Inflammatory macrophage treated with lipopolysaccharide for 4 hours (primary cell): ENCODE measurements at regions not wholly inside any gene's neighbourhood (a gene's known extent, or its start where the extent isn't known, plus 50 kb on each side); places are given as distances from the start of the nearest gene placed in this dataset.

ENCODE experiments used
- DNase-seq: peaks from one replicate; pipeline ENCODE4 v3.0.0-alpha.2; 2020

DNA sequence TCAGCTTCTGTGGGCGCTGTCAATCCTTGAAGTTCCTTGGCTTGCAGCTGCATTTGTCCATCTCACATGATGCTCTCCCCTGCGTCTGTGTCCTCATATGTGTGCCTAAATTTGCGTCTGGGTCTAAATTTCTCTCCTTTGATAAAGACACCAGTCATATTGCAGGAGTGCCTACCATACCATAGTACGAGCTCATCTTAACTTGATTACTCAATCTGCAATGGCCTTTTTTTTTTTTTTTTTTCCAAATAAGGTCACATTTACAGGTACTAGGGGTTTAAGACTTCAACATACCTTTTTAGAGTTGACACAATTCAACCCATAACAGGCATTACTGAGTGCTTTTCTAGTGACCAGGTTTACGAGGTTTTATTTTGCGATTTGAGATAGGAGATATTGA lies 233.3 kb upstream of the TBX3 start:
- no peak for DNase-seq

DNA sequence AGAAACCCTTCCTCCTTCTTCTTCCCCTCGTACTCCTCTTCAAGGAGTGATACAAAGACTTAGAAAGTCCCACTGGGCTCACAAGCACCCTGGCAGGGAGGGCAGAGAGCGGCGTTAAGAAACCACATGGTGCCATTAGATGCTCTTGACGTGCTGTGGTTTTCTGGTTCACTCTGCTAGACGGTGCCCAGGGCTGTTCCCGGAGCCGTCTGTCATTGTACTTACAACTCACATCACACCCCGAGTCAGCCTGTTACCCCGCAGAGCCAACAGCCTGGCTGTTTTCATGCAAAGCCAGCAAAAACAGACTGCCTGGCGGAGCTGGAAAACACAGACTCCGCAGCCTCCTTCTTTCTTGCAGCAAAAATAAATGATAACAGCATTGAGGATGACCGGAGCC lies 232.6 kb upstream of the TBX3 start:
- DNase-seq: no peak

DNA sequence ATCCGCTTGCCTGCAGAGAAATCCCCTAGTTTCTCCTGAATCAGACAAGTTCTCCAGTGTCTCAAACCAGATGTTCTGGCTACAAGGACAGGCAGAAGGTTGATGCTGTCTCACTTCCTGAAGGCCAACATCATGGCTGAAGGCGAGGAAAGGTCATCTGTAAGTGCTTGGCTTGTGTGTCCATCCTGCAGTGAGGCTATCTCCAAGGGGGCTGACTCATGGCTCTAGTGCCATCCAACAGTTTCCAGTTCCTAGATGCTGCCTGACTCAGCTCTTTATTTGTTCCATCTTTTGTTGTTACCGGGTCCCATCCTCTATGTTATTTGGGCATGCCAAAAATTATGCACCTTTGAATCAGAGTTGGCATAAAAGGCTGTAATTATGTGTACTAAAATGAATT lies 232.1 kb upstream of the TBX3 start:
- DNase-seq: no peak

DNA sequence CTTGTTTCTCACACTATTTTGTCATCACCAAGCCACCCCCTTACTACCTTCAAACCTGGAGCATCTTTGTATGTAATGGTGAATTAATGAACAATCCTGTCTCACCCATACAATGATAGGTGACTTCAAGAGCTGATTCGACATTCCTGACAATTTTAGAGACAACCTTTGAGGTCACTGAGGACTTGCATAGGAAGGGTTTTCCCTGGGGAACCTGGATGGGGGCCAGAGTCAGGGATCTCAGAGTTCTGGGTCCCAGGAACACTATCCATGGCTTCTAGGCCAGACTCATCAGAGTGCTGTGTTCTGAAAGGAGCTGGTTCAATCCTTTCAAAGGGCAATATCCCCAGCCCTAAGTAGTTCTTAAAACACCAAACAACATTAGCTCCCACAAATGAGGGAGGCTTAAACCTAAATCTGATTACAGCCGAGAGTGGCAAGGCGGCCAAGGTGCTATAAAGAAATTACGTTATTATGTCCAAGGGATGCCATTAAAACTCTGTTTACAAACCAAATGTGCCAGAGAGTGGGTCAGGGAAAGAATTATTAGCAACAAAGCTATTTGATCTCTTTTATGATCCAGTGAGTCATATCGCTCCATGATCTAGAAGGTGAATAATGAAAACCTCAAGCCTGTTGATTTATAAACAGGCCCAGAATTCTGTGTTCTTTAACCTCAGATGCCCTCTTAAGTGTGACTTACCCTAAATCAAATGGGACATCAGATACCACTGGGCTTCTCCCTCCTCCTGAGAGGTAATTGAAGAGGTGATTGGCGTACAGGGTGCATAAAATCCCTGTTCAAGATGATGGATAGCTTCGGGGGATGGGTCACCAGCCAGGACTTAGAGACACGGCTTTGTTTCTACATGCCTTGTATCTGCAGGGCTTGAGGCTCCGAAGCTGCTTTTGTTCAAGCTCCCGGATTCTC lies 230.2 kb upstream of the TBX3 start:
- no peak for DNase-seq

DNA sequence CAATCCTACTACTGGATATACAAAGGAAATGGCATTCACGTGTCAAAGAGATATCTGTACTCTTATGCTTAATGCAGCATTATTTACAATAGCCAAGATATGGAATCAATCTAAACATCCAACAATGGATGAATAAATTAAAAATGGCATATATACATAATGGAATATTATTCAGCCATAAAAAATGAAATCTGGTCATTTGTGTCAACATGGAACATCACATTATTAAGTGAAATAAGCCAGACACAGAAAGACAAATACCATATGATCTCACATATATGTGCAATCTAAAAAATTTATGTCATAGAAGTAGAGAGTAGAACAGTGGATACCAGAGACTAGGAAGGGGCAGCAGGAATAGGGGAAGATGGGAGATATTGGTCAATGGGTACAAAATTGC lies 228.8 kb upstream of the TBX3 start:
- no peak for DNase-seq

DNA sequence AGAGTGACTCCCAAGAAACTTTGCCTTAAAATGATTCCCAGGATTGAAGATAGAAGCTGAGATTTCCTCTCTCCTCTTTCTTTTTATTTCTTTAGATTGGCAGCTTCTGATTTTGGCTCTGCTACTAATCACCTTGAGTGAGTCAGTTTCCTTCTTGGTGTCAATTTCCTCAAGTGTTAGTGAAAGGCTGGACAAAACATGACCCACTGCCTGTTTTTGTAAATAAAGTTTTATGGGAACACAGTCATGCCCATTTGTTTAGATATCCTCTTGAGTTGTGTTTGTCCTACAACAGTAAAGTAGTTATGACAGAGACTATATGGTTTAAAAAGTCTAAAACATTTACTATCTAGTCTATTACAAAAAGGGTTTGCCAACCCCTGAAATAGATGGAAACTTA lies 227.2 kb upstream of the TBX3 start:
- no peak for DNase-seq

DNA sequence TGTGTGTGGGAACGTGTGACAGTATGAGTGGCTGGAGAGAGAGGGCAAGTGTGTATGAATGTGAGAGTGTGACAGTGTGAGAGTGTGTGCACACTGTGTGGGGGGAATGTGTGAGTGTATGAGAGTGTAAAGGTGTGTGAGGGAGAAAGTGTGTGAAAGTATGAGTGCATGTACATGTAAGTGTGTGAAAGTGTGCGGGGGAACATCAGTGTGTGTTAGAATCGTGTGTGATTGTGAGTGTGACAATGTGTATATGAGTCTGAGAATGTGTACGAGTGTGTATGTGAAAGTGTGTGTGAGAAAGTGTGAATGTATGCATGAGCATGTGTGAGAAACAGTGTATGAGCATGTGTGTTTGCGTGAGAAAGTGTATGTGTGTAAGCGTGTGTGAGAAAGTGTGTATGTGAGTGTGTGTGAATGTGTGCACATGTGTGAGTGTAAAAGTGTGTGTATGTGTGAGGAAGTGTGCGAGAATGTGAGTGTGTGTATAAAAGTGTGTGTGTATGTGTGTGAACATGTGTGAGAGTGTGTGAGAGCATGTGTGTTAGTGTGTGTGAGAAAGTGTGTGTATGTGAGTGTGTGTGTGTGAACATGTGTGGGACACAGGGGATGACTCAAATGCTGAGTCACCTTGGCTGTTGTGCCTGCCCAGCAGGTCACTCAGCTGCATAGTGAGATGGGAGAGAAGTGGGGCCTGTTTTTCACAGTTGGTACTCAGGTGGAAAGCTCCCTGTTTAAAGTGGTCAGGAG lies 220.5 kb upstream of the TBX3 start:
- DNase-seq: no peak

DNA sequence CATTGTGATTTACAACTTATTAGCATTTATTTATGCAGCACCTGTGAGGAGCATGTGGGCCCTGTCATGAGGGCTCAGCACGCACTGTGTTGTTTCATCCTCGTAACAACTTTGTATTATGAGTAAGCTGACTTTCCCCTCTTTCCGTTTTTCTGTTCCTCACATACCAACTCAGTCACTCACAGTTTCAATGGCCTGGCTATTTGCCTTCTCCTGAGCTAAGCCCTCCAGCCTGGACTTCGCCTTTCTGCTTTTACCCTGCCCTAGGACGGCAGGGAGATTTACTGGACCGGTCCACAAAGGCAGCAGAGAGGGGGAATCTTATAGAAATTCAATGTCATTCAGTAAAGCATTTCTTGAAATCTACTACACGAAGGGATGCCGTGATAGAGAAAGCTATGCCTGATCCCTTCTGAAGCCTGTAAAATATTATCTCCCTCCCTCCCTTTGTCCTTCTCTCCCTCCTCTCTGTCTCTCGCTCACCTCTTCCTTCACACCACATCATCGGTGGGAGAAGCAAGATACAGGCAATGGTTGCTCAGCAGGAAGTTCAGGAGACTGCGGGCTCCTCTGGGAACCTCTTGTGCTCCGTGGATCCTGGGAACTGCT lies 219.2 kb upstream of the TBX3 start:
- no peak for DNase-seq

DNA sequence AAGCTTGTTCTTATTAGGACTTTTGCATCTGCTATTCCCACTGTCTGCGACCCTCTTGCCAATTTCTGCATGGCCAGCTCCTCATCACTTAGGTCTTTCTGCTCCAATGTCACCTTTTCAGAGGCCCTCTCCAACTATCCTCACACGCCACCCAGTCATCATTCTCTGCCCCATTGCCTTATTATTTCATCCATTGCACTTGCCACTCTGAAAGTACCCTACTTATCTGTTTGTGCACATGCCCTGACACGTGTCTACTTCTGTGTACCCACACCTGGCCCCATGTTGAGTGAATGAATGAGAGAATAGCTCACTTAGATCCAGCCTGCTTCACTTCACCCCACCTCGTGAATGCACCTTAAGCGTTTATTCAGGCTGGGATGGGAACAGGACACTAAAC lies 218.7 kb upstream of the TBX3 start:
- DNase-seq: no peak

DNA sequence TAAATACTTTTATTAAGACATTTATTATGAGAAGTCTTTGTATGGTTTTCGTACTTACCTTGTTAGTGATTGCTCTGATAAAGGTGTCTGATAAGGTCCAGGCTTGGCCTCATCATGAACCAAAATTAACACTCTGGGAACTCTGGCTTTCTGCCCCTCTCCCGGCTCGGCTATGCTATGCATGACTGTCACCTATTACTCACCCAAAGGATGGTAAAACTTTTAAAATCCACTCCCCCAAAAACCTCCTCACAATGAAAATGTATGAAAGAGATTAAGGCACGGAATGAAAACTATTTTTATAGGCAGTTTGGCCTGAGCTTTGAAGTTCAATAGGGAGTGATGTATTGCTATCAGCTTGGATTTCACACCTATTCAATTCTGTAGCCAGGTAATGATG lies 217.3 kb upstream of the TBX3 start:
- DNase-seq: no peak

DNA sequence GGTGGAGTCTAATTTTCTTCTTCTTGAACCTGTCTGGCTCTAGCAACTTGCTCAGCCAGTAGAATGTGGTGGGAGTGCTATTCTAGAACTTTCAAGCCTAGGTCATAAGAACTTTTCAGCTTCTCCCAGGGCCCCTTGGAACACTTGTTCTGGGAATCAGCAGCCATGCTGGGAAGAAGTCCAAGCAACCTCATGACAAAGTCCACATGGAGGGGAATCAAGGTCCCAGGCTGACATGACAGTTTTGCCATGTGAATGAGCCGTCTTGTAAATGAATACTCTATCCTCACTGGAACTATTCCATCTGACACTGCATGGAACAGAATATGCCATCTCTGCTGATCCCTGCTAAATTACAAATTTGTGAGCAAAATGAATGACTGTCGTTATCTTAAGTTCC lies 214.2 kb upstream of the TBX3 start:
- DNase-seq: no peak

DNA sequence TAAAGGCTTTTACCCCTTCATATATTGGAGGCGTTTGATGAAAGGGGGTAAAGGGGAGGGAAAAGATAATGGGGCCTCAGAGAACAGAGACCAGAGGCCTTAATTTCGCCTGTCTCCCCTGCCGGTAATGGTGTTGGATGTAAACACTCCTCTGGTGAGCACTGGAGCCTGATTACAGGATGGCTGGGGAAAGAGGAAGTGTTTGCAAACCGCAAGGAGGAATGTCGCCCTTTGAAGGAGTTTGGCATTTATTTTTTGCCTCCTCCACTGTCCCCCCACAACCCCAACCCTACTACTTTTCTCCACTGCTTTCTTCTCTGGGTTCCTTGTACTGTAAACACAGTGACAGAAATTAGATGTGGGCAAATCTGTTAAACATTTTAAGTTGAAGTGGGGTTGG lies 211.9 kb upstream of the TBX3 start:
- DNase-seq: no peak

DNA sequence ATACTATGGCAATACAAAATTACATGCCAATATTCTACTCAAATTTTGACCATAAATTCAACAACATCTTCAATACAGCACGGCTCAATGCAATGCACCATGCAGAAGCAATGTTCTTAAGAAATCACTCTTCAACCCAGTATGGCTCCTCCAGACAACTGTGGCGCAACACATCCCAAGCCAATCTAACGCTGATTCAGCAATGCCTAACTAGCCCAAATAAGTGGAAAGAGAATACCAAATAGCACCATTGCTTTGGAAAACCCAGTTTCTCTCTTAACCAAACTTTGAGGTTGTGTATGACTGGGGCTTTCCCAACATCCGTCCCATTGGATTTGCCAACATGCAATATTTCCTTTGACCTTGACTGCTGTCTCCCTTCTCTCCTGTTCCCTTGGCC lies 211.1 kb upstream of the TBX3 start:
- DNase-seq: no peak

DNA sequence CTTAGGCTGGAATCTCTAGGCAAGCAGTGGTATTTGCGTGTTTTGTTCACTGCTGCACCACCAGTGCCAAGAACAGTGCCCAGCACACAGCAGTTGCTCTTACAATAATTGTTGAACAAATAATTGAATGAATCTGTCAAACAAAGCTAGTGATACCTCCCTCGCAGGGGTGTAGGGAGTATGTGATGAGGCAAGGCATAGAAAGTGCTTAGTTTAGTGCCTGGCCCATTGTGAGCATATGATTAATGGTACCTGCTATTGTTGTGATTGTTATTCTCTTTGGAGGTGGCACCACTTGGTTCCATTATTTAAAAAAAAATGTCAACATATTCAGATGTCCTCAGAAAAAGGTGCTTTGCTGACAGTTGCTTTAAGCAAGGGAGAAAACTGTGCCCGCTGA lies 210.1 kb upstream of the TBX3 start:
- no peak for DNase-seq

DNA sequence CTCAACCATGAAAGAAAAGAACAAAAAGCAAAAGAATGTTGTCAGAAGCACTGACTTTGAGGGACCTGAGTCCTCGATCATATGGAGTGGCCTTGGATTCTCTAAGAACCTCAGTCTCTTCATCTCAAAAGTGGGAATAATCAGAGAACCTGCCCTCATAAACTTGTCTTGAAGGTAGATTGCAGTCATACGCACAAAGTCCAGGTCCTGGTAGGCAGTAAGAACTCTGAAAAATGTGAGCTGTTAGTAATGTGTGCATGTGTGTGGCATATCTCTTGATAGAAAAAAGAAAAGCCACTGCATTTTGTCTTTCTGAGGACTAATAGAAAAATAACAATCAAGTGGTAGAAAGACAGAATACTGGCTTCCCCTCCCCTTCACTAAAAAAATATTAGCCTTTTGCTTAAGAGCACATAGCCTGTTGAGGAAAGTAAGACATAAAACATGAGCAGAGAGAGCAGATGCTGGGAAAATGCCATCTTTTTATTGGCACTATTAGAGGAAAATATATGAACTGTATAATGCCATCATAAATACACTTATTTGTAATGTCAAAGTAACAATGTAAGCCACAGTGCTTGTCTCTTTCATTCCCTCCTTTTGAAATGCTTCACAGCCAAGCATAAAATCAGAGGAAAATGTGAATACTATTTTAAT lies 205.1 kb upstream of the TBX3 start:
- no peak for DNase-seq

DNA sequence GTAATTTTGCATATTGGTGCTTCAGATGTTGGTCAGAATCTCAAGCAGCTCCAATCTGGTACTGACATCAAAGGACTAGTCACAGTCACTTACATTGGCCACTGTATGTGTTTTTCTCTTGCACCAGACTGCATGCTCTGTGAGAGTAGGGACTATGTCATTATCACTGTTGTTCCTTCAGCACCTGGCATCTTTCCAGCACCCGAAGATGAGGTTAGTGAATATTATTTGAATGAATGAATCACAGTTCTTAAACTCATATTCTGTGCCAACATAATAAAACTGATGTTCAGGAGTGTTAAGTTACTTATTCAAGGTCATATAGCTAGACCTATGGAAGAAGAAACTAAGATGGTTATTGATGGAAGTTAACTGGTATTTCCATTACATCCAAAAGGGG lies 204.5 kb upstream of the TBX3 start:
- no peak for DNase-seq

DNA sequence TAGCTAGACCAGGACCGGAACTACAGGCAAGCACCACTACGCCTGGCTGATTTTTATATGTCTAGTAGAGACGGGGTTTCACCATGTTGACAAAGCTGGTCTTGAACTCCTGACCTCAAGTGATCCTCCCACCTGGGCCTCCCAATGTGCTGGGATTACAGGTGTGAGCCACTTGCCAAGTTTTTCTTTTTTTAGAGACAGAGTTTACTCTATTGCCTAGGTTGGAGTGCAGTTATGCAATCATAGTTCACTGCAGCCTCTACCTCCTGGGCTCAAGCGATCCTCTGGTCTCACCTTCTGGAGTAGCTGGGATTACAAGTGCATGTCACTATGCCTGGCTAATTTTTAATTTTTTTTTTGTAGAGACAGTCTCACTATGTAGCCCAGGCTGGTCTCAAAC lies 201.5 kb upstream of the TBX3 start:
- no peak for DNase-seq

DNA sequence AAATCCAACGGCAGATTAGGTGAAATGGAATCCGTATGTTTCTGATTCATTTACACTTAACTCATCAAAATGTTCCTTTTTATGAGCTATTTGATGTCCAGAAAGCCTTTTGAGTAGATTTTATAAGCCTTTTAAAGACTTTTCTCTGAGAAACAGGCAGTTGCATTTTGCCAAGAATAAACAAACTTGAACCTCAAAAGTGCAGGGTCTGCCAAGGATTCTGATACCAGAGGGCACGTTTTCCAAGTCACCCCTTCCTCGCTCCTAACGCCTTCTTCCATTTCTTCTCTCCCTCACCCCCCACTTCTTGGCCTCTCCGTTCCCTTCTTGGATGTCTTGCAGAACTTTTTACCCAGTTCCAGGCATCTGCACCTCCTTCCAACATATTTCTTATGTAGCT lies 200.6 kb upstream of the TBX3 start:
- DNase-seq: no peak

DNA sequence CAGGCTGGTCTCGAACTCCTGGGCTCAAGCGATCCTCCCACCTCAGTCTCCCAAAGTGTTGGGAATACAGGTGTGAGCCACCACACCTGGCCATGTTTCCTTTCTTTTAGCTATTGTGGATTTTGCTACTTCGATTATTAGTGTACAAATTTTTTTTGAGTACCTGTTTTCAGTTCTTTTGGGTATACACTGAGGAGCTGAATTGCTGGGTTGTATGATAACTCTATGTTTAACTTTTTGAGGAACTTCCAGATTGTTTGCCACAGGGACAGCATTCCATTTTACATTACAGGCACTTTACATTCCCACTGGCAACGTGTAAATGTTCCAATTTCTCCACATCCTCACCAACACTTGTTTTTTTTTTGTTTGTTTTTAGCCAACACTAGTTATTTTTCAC lies 198.1 kb upstream of the TBX3 start:
- DNase-seq: no peak

DNA sequence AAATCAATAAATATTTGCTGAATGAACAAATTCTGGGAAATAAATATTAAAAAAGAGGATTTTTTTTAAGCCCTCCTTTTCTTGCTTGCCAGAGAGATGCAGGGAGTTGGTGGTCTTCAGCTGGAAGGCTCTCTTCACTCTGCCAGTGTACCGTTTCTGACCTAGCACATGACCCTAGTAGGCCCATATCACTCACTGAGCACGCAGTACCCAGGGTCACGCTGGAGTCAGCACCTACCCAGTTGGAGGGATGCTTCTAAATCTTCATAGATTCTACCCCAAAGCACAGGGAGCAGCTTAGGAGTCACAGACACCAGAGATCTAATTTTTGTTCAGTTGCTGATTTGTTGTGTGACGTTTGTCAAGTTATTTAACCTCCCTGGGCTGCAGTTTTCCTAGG lies 195.4 kb upstream of the TBX3 start:
- DNase-seq: no peak

DNA sequence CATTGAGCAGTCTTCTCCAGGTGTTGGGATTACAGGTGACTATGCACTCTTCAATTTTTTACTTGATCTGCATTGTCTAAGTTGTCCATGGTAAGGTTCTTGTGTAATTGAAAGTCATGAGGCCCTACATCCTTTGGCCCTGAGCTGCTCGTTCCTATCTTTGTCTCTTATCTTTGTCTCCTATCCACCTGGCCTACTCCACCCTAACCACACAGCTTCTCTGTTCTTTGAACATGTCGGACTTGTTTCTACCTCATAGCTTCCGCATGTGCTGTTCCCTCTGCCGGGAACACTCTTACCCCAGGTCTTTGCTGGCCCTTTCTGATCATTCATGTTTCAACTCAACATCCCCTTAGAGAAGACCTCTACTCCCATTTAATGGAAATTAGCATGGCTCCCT lies 194.8 kb upstream of the TBX3 start:
- DNase-seq: no peak

DNA sequence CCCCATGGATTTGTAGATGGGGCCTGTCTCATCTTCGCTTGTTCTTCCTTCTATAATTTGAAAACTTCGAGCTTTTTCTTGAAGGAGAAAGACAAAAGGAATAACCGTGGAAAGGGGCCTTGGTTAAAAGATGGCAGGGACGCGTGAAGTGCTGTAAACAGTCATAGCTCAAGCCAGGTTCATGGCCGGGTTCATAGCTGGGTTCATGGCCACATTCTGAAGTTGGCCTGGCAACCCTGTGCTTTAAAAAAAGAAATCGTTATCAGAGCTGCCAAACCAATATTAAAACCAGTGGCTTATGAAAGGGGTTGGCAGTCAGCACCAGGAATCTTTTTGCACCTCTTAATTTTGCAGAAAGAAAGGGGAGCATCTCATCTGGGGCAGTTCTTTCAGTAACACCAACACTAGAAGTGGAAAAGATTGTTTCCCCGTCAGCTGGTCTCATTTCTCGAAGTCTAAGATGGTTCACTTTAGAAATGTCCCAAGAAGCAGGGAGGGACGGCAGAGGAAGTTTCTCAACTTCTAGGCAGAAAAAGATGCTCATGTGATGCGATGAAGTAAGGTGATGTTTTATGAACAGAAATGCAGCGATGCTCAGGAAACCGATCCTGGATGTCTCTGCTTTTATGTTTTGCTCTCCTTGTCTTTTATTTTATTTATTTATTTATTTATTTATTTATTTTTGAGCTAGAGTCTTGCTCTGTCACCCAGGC lies 193.1 kb upstream of the TBX3 start:
- no peak for DNase-seq

DNA sequence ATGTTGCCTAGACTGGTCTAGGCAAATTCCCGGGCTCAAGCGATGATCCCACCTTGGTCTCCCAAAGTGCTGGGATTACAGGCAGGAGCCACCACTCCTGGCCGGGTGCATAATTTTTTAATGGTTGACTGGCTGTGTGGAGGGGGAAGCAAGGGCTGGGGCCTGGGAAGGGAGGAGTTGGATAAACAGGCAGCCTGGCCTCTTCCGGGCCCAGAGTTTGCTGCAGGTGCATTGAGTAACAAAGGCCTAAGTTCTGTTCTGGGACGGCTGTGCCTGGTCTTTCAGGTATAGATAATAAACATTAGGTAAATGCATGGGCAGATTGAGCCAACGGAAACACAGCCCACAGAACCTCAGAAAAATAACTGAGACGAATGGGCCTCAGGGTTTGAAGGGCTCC lies 191.3 kb upstream of the TBX3 start:
- no peak for DNase-seq
